ENCODE measurements at regions not wholly inside any gene's neighbourhood (a gene's known extent, or its start where the extent isn't known, plus 50 kb on each side); places are given as distances from the start of the nearest gene placed in this dataset.
"Not testable (repeated sequence)": the region's sequence is repeated elsewhere in the genome, so short reads cannot be mapped to it uniquely, and the experiment has no call there.

DNA sequence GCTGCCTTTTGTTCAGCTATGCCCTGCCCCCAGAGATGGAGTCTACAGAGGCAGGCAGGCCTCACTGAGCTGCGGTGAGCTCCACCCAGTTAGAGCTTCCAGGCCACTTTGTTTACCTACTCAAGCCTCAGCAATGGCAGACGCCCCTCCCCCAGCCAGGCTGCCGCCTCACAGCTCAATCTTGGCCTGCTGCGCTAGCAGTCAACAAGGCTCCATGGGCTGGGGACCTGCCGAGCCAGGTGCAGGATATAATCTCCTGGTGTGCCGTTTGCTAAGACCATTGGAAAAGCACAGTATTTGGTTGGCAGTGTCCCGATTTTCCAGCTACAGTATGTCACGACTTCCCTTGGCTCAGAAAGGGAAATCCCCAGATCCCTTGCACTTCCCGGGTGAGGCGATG lies 862.0 kb downstream of the GRID1 start:
- DNase-seq; H3K4me1 ChIP-seq (ENCODE audit: insufficient read depth, low read length); H3K27ac Mint-ChIP-seq; CTCF ChIA-PET (ENCODE audit: partially characterized antibody); H3K27ac ChIP-seq (ENCODE audit: low read depth, low read length); H3K4me3 Mint-ChIP-seq; H3K36me3 ChIP-seq (ENCODE audit: insufficient read depth, low read length); POLR2A ChIA-PET (ENCODE audit: partially characterized antibody); H3K27me3 ChIP-seq (ENCODE audit: insufficient read depth, low read length); intact Hi-C loops (cut with micrococcal nuclease); H3K4me3 ChIP-seq (ENCODE audit: low read length in 2 of 2); H3K4me1 Mint-ChIP-seq; H3K9me3 ChIP-seq (ENCODE audit: control insufficient read depth in 1 of 2, low read length in 2 of 2); H3K36me3 Mint-ChIP-seq: not testable (repeated sequence)
- Mint-ChIP-seq H3K9me3 (peaks cover 2 to 13% (median 11%) of the 10 kb centered on the region in 8 donors), H3K27me3 (peaks cover 6 to 10% of the 10 kb centered on the region in 2 donors)

DNA sequence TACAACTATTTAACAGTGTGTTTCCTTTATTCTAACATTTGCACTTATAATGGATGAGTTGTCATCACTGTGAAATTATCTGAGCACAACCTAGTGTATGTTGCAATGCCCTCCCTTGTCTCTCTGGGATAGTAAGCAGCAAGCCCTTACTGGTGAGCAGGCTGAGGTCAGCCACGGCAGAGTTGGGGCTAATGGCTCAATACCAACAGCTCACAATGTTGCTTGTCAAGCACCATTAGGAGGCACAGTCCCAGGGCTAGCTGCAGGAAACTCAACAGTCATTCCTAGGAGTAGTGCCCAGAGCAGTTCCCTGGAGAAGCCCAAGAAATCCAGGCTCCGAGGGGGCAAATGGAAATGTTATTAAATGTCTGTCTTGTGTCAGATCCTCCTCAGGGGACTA lies 858.4 kb downstream of the GRID1 start:
- Histone ChIP-seq H3K4me3 (ENCODE audit: low read length in 2 of 2) (no peak overlapping the region), H3K27ac (ENCODE audit: low read depth, low read length) (no peak overlapping the region), H3K4me1 (ENCODE audit: insufficient read depth, low read length) (no peaks in the 10 kb centered on the region), H3K27me3 (ENCODE audit: insufficient read depth, low read length) (no peaks in the 10 kb centered on the region), H3K9me3 (ENCODE audit: control insufficient read depth in 1 of 2, low read length in 2 of 2) (no peaks in the 10 kb centered on the region), H3K36me3 (ENCODE audit: insufficient read depth, low read length) (no peaks in the 10 kb centered on the region)
- Mint-ChIP-seq H3K4me1 (no peaks in the 10 kb centered on the region), H3K4me3 (no peak overlapping the region), H3K27ac (no peak overlapping the region), H3K36me3 (no peaks in the 10 kb centered on the region), H3K9me3 (peaks cover 0 to 10% (median 3%) of the 10 kb centered on the region in 8 donors), H3K27me3 (peaks cover 8 to 13% of the 10 kb centered on the region in 2 donors)
- intact Hi-C loops (cut with micrococcal nuclease), result no loop called here
- no peak for DNase-seq
- ChIA-PET CTCF (ENCODE audit: partially characterized antibody) (no interaction called here), POLR2A (ENCODE audit: partially characterized antibody) (no interaction called here)

DNA sequence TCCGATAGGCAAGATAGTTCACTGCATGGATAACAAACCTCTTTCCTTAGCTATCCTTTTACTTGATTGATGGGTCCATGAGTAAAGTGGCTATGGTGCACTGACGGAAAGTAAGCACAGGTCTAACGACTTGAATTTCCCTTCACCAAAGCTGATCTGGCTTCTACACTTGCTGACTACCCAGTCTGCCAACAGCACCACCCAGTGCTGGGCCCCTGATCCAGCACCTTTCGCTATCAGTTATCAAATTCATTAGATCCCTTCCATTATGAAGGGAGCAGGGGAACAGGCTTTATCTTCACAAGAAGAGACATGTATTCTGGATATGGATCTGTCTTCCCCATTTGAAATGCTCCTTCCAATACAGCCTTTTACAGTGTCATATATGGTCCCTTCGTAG lies 855.9 kb downstream of the GRID1 start:
- POLR2A ChIA-PET (ENCODE audit: partially characterized antibody), result no interaction called here
- no peak for DNase-seq
- H3K4me3 ChIP-seq (ENCODE audit: low read length in 2 of 2), result no peak overlapping the region
- H3K36me3 ChIP-seq (ENCODE audit: insufficient read depth, low read length), result no peaks in the 10 kb centered on the region
- CTCF ChIA-PET (ENCODE audit: partially characterized antibody), result interaction anchor here (1.0 kb wide), 1 partner anchor 12 kb away, joined by 3 read pairs; no protein-coding TSS in a partner anchor
- Mint-ChIP-seq H3K36me3 (no peaks in the 10 kb centered on the region), H3K4me1 (no peaks in the 10 kb centered on the region), H3K9me3 (no peaks in the 10 kb centered on the region), H3K27me3 (peaks cover 8 to 13% of the 10 kb centered on the region in 2 donors), H3K4me3 (no peak overlapping the region), H3K27ac (no peak overlapping the region)
- H3K4me1 ChIP-seq (ENCODE audit: insufficient read depth, low read length), result no peaks in the 10 kb centered on the region
- no peaks in the 10 kb centered on the region for H3K9me3 ChIP-seq (ENCODE audit: control insufficient read depth in 1 of 2, low read length in 2 of 2)
- no peak overlapping the region for H3K27ac ChIP-seq (ENCODE audit: low read depth, low read length)
- intact Hi-C loops (cut with micrococcal nuclease), result no loop called here
- no peaks in the 10 kb centered on the region for H3K27me3 ChIP-seq (ENCODE audit: insufficient read depth, low read length)

DNA sequence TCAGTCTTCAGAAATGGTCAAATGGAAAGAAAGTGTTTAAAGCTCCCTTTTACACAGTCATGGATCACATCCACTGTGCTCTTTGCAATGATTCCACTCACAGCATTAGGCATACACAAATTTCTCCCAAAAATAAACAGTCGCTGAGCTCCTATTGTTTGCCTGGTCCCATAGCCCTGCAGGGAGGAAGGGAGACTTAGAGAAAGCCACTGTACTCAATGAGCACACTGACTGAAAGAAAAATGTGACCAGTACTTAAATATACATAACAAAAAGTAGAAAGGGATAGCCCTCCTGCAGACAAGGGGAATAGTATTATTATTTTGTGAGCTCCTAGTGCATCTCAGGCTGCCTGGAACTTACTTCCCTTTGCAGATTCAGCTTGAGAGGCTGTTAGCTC lies 853.2 kb downstream of the GRID1 start:
- H3K27me3 ChIP-seq (ENCODE audit: insufficient read depth, low read length), result no peaks in the 10 kb centered on the region
- no peaks in the 10 kb centered on the region for H3K9me3 Mint-ChIP-seq
- no peak overlapping the region for H3K4me3 Mint-ChIP-seq

DNA sequence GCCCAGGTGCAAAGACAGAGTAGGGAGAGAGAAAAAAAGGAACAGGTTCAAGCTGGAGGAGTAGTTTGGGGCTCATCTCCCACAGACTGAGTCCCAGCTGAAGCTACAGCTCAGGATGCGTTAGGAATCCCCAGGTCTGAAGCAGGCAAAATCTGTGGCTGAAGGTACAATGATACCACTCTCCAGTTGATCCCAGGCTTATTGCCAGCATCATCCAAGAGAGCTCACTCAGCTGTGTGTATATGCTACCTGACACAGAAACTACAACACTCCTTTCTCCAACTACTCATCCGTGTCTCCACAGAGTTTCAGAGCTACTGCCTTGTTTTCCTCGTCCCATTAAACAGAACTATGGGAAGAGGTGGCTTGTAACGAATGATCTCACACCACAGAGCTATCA lies 851.3 kb downstream of the GRID1 start:
- H3K4me1 ChIP-seq (ENCODE audit: insufficient read depth, low read length), result no peaks in the 10 kb centered on the region
- no peak for DNase-seq
- Mint-ChIP-seq H3K9me3 (no peaks in the 10 kb centered on the region), H3K4me1 (no peaks in the 10 kb centered on the region), H3K27me3 (peaks cover 5 to 8% of the 10 kb centered on the region in 2 donors), H3K4me3 (no peak overlapping the region), H3K36me3 (no peaks in the 10 kb centered on the region), H3K27ac (no peak overlapping the region)
- H3K36me3 ChIP-seq (ENCODE audit: insufficient read depth, low read length), result no peaks in the 10 kb centered on the region
- intact Hi-C loops (cut with micrococcal nuclease), result no loop called here
- no peaks in the 10 kb centered on the region for H3K9me3 ChIP-seq (ENCODE audit: control insufficient read depth in 1 of 2, low read length in 2 of 2)
- CTCF ChIA-PET (ENCODE audit: partially characterized antibody), result no interaction called here
- H3K27ac ChIP-seq (ENCODE audit: low read depth, low read length), result no peak overlapping the region
- H3K27me3 ChIP-seq (ENCODE audit: insufficient read depth, low read length), result no peaks in the 10 kb centered on the region
- POLR2A ChIA-PET (ENCODE audit: partially characterized antibody), result no interaction called here
- no peak overlapping the region for H3K4me3 ChIP-seq (ENCODE audit: low read length in 2 of 2)

More for the DNA sequence above, 853.2 kb downstream of the GRID1 start:
- peaks cover 8 to 12% of the 10 kb centered on the region in 2 donors for H3K27me3 Mint-ChIP-seq
- Histone ChIP-seq H3K27ac (ENCODE audit: low read depth, low read length) (no peak overlapping the region), H3K9me3 (ENCODE audit: control insufficient read depth in 1 of 2, low read length in 2 of 2) (no peaks in the 10 kb centered on the region), H3K4me3 (ENCODE audit: low read length in 2 of 2) (no peak overlapping the region), H3K36me3 (ENCODE audit: insufficient read depth, low read length) (no peaks in the 10 kb centered on the region), H3K4me1 (ENCODE audit: insufficient read depth, low read length) (no peaks in the 10 kb centered on the region)
- no peak for DNase-seq
- CTCF ChIA-PET (ENCODE audit: partially characterized antibody), result no interaction called here
- H3K27ac Mint-ChIP-seq, result no peak overlapping the region
- intact Hi-C loops (cut with micrococcal nuclease), result no loop called here
- POLR2A ChIA-PET (ENCODE audit: partially characterized antibody), result no interaction called here
- no peaks in the 10 kb centered on the region for H3K4me1 Mint-ChIP-seq
- H3K36me3 Mint-ChIP-seq, result no peaks in the 10 kb centered on the region

DNA sequence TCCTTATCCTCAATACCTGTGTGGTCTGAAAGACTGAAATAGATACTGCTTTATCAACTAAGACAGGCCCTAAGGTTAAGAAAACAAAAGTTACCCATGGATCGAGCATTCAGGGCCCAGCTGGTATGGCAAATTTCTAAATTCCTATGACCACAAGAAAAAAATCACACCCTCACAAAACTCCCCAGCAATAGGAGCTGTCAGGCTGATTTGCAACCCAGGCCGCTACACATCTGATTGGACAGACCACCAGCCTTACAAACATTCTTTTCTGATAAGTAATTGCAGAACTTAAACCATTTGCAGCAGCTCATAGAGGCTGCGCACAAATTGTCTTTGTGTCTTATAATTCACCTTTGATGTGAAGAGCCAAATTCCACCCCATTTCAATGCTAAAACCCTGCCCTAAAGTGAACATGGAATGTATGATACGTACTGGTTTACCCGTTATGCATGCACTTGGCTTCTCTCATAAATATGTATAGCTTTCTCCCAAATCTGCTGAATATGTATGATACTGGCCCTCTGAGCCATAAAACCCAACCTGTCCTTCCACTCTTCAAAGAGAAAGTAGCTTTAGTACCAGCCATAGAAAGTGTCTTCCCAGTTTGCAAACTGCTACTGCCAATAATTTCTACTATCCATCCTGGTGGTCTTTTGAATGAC lies 842.5 kb downstream of the GRID1 start:
- H3K36me3 ChIP-seq (ENCODE audit: insufficient read depth, low read length), result no peaks in the 10 kb centered on the region
- intact Hi-C loops (cut with micrococcal nuclease), result no loop called here
- H3K9me3 ChIP-seq (ENCODE audit: control insufficient read depth in 1 of 2, low read length in 2 of 2), result no peaks in the 10 kb centered on the region
- no peaks in the 10 kb centered on the region for H3K27me3 ChIP-seq (ENCODE audit: insufficient read depth, low read length)
- H3K27ac ChIP-seq (ENCODE audit: low read depth, low read length), result no peak overlapping the region
- H3K4me1 ChIP-seq (ENCODE audit: insufficient read depth, low read length), result no peaks in the 10 kb centered on the region
- Mint-ChIP-seq H3K9me3 (peaks cover 0 to 11% (median 6%) of the 10 kb centered on the region in 8 donors), H3K4me3 (no peak overlapping the region), H3K36me3 (no peaks in the 10 kb centered on the region), H3K4me1 (no peaks in the 10 kb centered on the region), H3K27me3 (peaks cover 3 to 8% of the 10 kb centered on the region in 2 donors), H3K27ac (no peak overlapping the region)
- no peak overlapping the region for H3K4me3 ChIP-seq (ENCODE audit: low read length in 2 of 2)
- no peak for DNase-seq
- ChIA-PET CTCF (ENCODE audit: partially characterized antibody) (no interaction called here), POLR2A (ENCODE audit: partially characterized antibody) (no interaction called here)

DNA sequence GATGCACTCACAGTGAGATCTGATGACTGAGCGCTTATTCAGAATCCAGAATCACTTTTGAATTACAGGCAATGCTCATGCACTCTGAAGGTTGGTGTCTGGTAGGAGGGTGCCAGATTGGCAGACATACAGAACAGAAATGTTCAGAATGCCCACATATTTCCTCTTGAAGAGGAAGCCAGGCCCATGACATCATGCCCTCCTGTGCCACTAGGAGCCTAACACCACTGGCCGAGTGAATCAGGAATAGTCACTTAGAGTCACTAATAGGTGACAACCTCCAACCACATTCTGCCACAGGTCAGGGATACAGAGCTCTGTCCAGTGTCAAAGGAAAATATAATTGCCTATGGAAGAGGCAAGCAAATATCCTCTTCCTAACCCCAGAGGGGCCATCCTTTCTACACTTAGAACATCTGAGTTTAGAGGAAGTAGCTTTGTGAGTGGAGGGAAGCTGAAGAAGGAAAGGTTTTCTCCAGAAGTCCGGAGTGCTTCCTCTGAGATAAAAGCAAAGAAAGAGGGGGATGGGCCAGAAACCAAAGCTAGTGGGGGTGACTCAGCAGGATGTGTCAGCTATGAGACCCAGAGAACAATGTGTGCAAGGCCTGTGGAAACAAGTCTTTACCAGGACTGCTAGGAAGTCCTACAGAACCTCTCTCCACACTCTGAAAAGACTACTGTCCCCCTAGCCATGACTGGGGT lies 838.8 kb downstream of the GRID1 start:
- DNase-seq, result no peak
- Mint-ChIP-seq H3K27ac (no peak overlapping the region), H3K4me3 (no peak overlapping the region), H3K4me1 (no peaks in the 10 kb centered on the region), H3K9me3 (peaks cover 0 to 11% (median 5%) of the 10 kb centered on the region in 8 donors), H3K36me3 (no peaks in the 10 kb centered on the region), H3K27me3 (peaks cover 3 to 6% of the 10 kb centered on the region in 2 donors)
- no peaks in the 10 kb centered on the region for H3K4me1 ChIP-seq (ENCODE audit: insufficient read depth, low read length)
- ChIA-PET CTCF (ENCODE audit: partially characterized antibody) (no interaction called here), POLR2A (ENCODE audit: partially characterized antibody) (no interaction called here)
- no peaks in the 10 kb centered on the region for H3K36me3 ChIP-seq (ENCODE audit: insufficient read depth, low read length)
- no peak overlapping the region for H3K4me3 ChIP-seq (ENCODE audit: low read length in 2 of 2)
- intact Hi-C loops (cut with micrococcal nuclease), result no loop called here
- H3K27me3 ChIP-seq (ENCODE audit: insufficient read depth, low read length), result no peaks in the 10 kb centered on the region
- H3K9me3 ChIP-seq (ENCODE audit: control insufficient read depth in 1 of 2, low read length in 2 of 2), result no peaks in the 10 kb centered on the region
- H3K27ac ChIP-seq (ENCODE audit: low read depth, low read length), result no peak overlapping the region

All from CD4-positive, alpha-beta memory T cell (primary cell).